Nephron (organoid): ENCODE measurements at regions not wholly inside any gene's neighbourhood (a gene's known extent, or its start where the extent isn't known, plus 50 kb on each side); places are given as distances from the start of the nearest gene placed in this dataset.
"Not testable (repeated sequence)": the region's sequence is repeated elsewhere in the genome, so short reads cannot be mapped to it uniquely, and the experiment has no call there.

Experiments used
- H3K27ac Mint-ChIP-seq, 3 experiments: 2 replicates each; pipeline ENCODE4 v1.8.0; 2020; ENCODE audit warnings: mixed read lengths in 3 of 3, mild to moderate bottlenecking in 2 of 3, moderate library complexity in 1 of 3
- H3K27me3 Mint-ChIP-seq: 2 replicates; pipeline ENCODE4 v1.8.0; 2021; ENCODE audit warnings: low read depth, mild to moderate bottlenecking, moderate library complexity, mixed read lengths
- H3K36me3 Mint-ChIP-seq: 2 replicates; pipeline ENCODE4 v1.8.0; 2020; ENCODE audit warnings: low read depth, mixed read lengths
- H3K4me1 Mint-ChIP-seq: 2 replicates; pipeline ENCODE4 v1.8.0; 2020; ENCODE audit warnings: mixed read lengths
- H3K4me3 Mint-ChIP-seq, 3 experiments: 2 replicates each; pipeline ENCODE4 v1.8.0; 2020; ENCODE audit warnings: mild to moderate bottlenecking in 3 of 3, mixed read lengths in 3 of 3, moderate library complexity in 2 of 3
- H3K9me3 Mint-ChIP-seq: 2 replicates; pipeline ENCODE4 v1.8.0; 2020; ENCODE audit warnings: mixed read lengths
- TF ChIP-seq, protein P1 (sequence below), 3 experiments: fragments of 200-600 bp; sonication (generic); IDR thresholded peaks; one replicate each; pipeline ENCODE4 v1.5.0; 2021; ENCODE audit warnings: antibody characterized with exemption in 3 of 3; ENCODE audit not compliant: unreplicated experiment in 3 of 3

DNA sequence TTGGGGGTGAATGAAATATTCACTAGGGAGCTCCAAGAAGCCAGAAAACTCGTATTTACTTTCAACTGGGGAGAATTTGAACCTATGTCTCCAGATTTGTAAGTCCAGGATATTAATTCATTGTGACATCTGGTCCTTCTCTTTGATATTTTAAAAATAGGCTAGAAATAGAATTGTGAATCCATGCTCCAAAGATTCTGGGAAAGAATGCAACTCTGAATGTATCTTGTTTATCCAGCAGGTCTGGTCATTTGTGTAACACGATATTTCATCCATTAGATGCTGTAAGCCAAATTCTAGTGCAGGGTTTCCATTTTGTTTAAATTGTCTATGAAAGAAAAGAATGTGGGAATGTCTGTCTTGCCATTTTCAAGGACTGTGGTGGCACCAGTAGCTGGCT is 334.7 kb downstream of the BMP4 start:
- Mint-ChIP-seq H3K27ac (peak overlapping the region in 2 of 3 experiments; percentile 49 to 90), H3K4me3 (no peak overlapping the region)

DNA sequence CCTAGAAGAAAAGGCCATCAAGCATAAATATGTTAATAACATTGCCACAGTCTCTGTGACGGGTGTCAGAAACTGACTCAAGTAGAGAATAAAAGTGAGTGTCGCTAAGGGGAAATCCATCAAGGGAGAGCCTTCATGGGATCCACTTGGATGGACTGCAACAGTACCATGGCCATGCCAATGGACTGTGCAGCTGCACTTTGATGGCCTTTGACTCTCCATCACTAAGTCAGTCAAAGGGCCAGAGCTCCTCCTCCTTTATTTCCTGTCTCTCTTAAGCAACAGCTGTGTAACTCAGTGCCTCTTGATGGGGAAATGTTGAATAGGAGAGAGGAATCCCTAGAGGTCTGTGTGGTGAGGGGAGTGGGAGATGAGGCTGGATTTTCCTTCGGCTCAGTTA is 335.2 kb downstream of the BMP4 start:
- no peaks in the 10 kb centered on the region for H3K36me3 Mint-ChIP-seq
- no peaks in the 10 kb centered on the region for H3K9me3 Mint-ChIP-seq
- peaks cover 3% of the 10 kb centered on the region for H3K27me3 Mint-ChIP-seq
- no peak overlapping the region for H3K4me3 Mint-ChIP-seq
- TF ChIP-seq, protein P1, sequence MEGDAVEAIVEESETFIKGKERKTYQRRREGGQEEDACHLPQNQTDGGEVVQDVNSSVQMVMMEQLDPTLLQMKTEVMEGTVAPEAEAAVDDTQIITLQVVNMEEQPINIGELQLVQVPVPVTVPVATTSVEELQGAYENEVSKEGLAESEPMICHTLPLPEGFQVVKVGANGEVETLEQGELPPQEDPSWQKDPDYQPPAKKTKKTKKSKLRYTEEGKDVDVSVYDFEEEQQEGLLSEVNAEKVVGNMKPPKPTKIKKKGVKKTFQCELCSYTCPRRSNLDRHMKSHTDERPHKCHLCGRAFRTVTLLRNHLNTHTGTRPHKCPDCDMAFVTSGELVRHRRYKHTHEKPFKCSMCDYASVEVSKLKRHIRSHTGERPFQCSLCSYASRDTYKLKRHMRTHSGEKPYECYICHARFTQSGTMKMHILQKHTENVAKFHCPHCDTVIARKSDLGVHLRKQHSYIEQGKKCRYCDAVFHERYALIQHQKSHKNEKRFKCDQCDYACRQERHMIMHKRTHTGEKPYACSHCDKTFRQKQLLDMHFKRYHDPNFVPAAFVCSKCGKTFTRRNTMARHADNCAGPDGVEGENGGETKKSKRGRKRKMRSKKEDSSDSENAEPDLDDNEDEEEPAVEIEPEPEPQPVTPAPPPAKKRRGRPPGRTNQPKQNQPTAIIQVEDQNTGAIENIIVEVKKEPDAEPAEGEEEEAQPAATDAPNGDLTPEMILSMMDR (IDR thresholded peaks at IDR 0.05; ENCODE audit: unreplicated experiment in 3 of 3), result no peak
- H3K27ac Mint-ChIP-seq, result peak overlapping the region in 2 of 3 experiments; percentile 90 to 91
- peaks cover 47% of the 10 kb centered on the region for H3K4me1 Mint-ChIP-seq

More for the DNA sequence above, 334.7 kb downstream of the BMP4 start:
- Mint-ChIP-seq H3K9me3 (no peaks in the 10 kb centered on the region), H3K4me1 (peaks cover 47% of the 10 kb centered on the region), H3K36me3 (no peaks in the 10 kb centered on the region), H3K27me3 (no peaks in the 10 kb centered on the region)
- TF ChIP-seq, protein P1 (IDR thresholded peaks at IDR 0.05; ENCODE audit: unreplicated experiment in 3 of 3), result no peak

DNA sequence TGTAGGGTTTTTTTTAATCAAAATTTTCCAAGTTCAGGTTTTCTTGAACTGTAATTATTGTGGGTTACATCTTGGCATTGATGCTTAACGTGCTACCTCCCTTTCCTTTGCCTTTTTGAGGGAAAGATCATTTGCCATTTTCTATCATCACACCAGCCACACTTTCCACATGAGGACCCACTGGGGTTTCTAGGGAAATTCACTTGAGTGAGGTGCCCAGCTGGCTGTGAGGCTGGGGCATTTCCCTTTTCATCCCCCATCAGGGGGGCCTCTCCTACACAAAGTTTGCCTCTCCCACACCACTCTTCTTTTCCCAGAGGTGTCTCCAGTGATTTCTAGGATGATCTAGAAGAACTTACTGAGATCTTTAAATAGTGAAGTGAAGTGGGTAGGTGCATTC is 335.7 kb downstream of the BMP4 start:
- TF ChIP-seq, protein P1 (IDR thresholded peaks at IDR 0.05; ENCODE audit: unreplicated experiment in 3 of 3), result no peak
- no peaks in the 10 kb centered on the region for H3K36me3 Mint-ChIP-seq
- peak overlapping the region in 2 of 3 experiments; percentile 90 to 91 for H3K27ac Mint-ChIP-seq
- H3K4me3 Mint-ChIP-seq, result no peak overlapping the region
- peaks cover 47% of the 10 kb centered on the region for H3K4me1 Mint-ChIP-seq
- peaks cover 3% of the 10 kb centered on the region for H3K27me3 Mint-ChIP-seq
- H3K9me3 Mint-ChIP-seq, result no peaks in the 10 kb centered on the region

DNA sequence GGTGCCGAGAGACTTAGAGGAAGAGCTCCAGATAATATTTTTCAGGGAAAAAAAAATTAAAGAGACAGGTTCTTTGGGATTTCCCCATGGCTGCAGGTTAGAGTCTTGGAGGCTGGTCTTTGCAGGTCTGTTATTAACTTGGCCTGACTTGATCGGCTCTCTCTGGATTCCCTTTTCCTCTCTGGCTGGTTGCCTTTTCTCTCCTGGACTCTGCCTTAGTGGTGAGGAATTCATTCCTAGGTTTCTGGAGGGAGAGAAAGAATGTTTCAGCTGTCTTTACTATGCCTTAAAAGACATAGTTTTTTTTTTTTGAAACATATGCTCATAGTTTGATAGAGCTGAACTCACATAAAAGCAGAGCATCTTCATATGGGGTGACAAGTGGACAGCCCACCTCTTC is 336.3 kb downstream of the BMP4 start:
- peaks cover 47% of the 10 kb centered on the region for H3K4me1 Mint-ChIP-seq
- peaks cover 3% of the 10 kb centered on the region for H3K27me3 Mint-ChIP-seq
- no peak overlapping the region for H3K4me3 Mint-ChIP-seq
- H3K36me3 Mint-ChIP-seq, result no peaks in the 10 kb centered on the region
- peak overlapping the region; percentile 63 to 91 (median 90) for H3K27ac Mint-ChIP-seq
- TF ChIP-seq, protein P1 (IDR thresholded peaks at IDR 0.05; ENCODE audit: unreplicated experiment in 3 of 3), result no peak
- no peaks in the 10 kb centered on the region for H3K9me3 Mint-ChIP-seq

DNA sequence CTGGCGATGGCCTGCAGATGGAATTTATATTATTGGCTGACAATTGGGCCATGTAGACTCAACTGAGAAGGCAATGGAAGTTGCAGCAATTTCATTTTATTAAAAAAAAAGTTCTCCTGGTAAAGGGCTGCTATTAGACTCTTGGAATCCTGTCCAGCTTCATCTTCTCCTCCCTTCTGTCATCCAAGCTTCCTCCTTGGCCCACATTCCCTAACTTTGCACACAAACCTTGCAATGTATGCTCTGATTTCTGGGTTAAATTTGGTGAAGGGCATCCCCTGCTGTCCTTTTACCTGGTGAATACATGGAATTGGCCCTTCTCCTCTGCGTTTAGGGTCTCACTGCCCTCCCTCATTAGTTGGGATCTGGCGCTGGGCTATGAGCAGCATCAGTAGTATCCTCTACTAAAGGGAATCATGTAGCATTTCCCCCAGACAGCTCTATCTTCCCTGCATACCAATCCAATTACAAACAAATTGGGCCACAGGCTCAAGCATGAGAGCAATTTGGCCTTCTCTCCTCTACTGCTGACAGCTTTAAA is 336.9 kb downstream of the BMP4 start:
- no peaks in the 10 kb centered on the region for H3K9me3 Mint-ChIP-seq
- peak overlapping the region; percentile 63 to 91 (median 90) for H3K27ac Mint-ChIP-seq
- no peaks in the 10 kb centered on the region for H3K36me3 Mint-ChIP-seq
- H3K27me3 Mint-ChIP-seq, result peaks cover 3% of the 10 kb centered on the region
- TF ChIP-seq, protein P1 (IDR thresholded peaks at IDR 0.05; ENCODE audit: unreplicated experiment in 3 of 3), result no peak
- peak overlapping the region in 1 of 3 experiments; percentile 38 for H3K4me3 Mint-ChIP-seq
- H3K4me1 Mint-ChIP-seq, result peaks cover 47% of the 10 kb centered on the region

DNA sequence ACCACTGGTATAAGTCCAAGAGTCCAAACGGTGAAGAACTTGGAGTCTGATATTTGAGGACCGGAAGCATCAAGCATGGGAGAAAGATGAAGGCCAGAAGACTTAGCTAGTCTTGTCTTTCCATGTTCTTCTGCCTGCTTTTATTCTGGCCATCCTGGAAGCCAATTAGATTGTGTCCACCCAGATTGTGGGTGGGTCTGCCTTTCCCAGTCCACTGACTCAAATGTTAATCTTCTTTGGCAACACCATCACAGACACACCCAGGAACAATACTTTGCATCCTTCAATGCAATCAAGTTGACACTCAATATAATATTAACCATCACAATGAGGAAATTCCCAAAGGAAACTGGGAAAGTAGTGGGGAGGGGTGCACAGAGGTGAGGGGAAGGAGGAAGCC is 340.1 kb downstream of the BMP4 start:
- H3K36me3 Mint-ChIP-seq, H3K27ac Mint-ChIP-seq, H3K9me3 Mint-ChIP-seq, H3K27me3 Mint-ChIP-seq, H3K4me3 Mint-ChIP-seq: not testable (repeated sequence)
- H3K4me1 Mint-ChIP-seq, result peaks cover 36% of the 10 kb centered on the region
